GM18909 (cell line): ENCODE measurements at regions not wholly inside any gene's neighbourhood (a gene's known extent, or its start where the extent isn't known, plus 50 kb on each side); places are given as distances from the start of the nearest gene placed in this dataset.
A peak's percentile ranks its signal among the peaks of the same experiment; 100 is the strongest.

Source experiments
- ATAC-seq: cut with Tn5 transposase; IDR thresholded peaks from one replicate; pipeline ENCODE4 v1.9.1; 2021; ENCODE audit warnings: mild to moderate bottlenecking; ENCODE audit not compliant: unreplicated experiment, poor library complexity

DNA sequence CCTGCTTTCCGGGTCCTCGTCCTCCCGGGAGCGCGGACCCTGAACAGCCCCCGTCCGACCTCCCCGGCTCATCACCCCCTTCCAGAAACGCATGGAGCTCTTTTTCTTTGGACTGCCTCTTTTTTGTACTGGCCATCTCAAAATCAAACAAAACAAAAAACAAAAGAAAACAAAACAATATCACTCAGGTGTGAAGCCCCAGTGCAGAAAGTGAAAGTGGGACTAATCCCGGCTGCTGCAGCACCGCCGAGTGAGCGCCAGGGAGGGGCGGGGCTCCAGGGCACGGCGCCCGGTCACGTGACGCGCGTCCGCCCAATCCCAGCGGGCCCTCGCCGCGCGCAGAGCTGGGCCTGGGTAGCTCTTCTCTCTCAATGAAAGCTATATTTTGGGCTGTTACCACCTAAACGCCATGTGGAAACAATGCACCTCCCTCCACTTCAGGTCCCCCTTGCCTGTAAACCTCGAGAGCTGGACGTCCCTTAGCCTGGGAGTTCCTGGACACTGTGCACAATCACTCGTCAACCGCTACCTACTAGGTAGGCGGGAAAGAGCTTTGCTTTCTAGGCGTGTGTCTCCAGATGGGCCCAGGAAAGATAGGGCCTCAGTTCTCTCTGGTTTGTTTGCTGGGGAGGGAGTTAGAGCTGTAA lies 93.7 kb upstream of the PRDM1 start:
- peak; percentile 84 for ATAC-seq

- ATAC-seq, result peak; percentile 30
Measured at GRCh38 chr6:105991561-105992314, 94.4 kb upstream of the PRDM1 start.

- ATAC-seq, result no peak
Measured at GRCh38 chr6:105990151-105990550, 96.0 kb upstream of the PRDM1 start.

GRCh38 chr6:105988812-105989577 lies 97.1 kb upstream of the PRDM1 start:
- ATAC-seq, result no peak

DNA sequence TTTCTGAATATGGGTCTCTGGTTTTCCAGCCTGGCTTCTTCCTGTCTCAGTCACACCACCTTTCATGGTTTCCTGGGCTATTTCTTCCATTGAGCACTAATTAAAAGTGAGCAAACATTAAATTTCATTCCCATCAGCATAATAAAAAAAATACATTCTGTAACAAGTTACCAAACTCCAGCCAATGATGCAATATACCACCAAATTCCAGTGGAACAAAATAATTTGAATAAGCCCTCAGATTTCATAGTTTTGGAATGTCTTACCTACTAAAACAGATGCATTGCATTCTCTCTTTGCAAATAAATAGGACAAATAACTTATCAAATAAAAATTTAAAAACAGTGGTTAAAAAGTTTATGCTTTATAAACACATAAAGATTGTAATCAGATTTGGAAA lies 97.8 kb upstream of the PRDM1 start:
- ATAC-seq, result no peak

- ATAC-seq, result no peak
Measured at GRCh38 chr6:105987516-105987915, 98.6 kb upstream of the PRDM1 start.

DNA sequence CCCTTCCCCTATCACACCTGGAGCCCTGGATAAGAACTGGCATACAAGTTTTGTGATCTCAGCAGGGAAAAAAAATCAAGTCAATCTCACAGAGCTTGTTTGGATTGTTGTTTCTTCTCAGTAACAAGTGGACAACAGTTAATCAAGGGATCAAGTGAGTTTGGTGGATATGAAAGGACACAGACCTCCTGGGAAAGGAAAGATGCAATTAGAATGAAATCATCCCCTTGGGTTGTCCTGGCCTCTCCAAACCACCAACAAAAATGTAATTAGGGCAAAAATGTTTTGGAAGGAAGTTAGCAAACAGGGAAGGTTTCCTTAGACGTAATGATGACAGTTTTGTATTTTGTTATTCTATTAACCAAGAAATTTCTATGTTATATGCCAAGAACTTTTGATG lies 99.1 kb upstream of the PRDM1 start:
- ATAC-seq, result no peak

- ATAC-seq, result no peak
Measured at GRCh38 chr6:105985816-105986632, 100.1 kb upstream of the PRDM1 start.

DNA sequence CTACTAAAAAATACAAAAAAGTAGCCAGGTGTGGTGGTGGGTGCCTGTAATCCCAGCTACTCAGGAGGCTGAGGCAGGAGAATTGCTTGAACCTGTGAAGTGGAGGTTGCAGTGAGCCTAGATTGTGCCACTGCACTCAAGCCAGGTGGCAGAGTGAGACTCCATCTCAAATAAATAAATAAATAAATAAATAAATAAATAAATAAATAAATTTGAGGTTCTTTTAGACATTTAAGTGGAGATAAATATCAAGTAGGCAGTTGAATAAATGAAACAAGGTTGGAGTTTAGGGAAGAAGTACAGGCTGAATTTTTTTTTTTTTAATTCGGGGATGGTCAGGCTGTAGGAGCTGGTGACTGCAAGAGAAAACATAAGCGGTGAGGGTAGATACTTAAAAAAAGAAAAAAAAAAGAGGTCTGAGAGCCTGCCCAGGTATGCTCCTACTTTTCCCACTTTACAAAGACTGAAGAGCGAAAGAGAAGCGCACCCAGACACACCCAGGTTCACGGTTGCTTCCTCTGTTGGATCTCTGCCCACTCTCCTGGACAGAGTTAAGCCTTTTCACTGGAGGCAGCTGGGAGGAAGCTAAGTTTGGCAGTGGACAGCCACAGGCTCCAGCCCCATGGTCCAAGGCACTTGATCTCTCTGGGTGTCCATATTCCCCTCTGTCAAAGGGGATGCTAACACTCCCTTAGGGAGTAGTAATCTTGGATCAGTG lies 100.9 kb upstream of the PRDM1 start:
- ATAC-seq, result no peak

DNA sequence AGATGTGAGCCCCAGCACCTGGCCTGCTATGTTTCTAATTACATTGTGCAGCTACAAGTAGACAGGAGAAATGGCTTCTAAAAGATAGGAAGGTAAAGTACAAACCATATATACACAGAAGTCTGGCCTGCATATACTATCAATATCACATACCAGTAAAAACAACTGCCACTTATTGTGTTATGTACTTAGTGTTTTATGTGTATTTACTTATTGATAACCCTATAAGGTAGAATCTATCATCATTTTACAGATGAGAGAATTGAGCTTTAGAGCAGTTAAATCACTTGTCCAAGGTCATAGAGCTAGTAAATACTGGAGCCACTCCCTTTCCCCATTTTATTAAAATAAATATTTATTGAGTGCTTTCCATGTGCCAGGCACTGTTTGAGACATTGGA lies 102.4 kb upstream of the PRDM1 start:
- no peak for ATAC-seq

GRCh38 chr6:105982761-105983540 lies 103.2 kb upstream of the PRDM1 start:
- ATAC-seq, result no peak

DNA sequence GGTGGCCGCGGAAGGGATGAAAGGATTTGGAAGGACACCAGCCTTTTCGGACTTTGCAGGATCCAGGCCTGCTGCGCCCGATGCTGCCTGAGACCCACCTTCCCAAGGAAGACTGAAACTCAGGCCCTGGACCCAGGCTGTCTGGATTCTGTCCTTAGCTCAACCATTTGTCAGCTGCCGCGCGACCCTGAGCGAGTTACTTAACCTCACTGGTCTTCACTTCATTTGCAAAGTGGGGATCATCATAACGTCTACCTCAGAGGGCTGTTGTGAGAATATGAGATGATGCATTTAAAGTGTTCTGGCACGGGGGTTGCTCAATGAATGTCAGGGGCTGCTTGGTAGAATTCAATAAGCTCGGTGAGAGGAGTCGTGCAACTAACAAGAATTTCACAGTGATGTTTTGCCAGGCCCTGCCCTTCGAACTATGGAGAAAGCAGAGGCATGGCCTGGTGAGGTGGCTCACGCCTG lies 104.2 kb upstream of the PRDM1 start:
- ATAC-seq, result peak; percentile 6

GRCh38 chr6:105981002-105981887 lies 104.9 kb upstream of the PRDM1 start:
- ATAC-seq, result peak; percentile 62

DNA sequence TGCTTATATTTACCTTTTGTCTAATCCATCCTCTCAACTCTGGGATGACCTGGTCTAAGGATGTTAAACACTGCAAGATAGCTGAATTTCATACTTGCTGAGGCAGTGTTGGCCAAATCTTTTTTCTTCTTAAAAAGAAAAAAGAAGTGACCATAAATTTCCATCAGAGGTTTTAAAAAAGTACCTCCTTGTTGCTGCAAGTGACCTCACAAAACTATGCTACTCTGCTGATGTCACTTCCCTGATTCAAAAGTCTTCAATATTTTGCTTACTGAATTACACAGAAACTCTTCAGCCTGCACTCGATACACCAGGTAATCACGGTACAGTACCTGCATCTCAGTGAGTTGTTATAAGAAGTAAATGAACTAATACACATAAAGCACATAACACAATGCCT lies 107.2 kb upstream of the PRDM1 start:
- no peak for ATAC-seq

DNA sequence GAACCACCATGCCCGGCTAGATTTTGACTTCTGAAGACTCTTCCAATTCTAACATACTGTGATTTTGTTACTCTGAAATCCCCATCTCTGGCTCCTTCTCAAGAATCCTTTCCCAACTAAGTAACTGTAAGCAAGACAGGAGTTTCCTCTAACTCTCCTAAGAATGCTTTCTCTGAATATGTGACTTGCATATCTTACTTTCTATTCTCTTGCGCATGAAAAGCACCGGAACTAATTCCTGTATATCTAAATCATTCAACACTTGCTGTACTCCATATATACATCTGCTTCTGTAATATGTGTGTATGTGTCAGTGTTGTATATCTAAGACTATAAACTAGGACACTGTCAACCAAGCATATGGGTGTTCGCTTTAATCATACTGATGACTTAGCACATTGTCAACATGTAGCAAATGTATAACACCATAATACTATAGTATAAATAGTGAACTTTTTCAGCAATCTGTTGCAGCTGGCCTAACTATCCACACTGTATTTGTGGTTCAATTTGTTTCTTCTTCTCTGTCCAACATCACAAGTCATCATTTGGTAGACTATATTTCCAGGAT lies 108.1 kb upstream of the PRDM1 start:
- ATAC-seq, result no peak

GRCh38 chr6:105974986-105975385 lies 111.2 kb upstream of the PRDM1 start:
- no peak for ATAC-seq

DNA sequence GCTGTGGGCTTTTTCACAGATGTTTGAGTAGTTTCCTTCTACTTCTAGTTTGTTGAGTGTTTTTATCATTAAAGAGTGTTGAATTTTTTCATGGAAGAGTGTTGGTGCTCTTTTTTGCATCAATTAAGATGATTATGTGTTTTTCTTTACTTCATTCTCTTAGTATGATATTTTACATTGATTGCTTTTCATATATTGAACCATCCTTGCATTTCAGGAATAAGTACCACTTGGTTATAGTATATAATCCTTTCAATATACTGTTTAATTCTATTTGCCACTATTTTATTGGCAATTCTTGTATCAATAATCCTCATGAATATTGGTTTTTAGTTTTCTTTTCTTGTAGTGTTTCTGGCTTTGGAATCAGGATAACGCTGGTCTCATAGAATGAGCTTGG lies 113.7 kb upstream of the PRDM1 start:
- no peak for ATAC-seq
